PFSK-1 (cell line): ENCODE measurements at regions not wholly inside any gene's neighbourhood (a gene's known extent, or its start where the extent isn't known, plus 50 kb on each side); places are given as distances from the start of the nearest gene placed in this dataset.

Source experiments
- FOXP2 ChIP-seq: optimal IDR thresholded peaks from 2 replicates; pipeline ENCODE3; 2011; ENCODE audit warnings: borderline replicate concordance, control low read depth, inconsistent platforms; ENCODE audit not compliant: insufficient read depth; ENCODE audit errors: extremely low read length, extremely low read depth
- POLR2AphosphoS5 ChIP-seq: IDR thresholded peaks from 2 replicates; pipeline ENCODE4 v1.6.1; 2012; ENCODE audit warnings: low read depth, mild to moderate bottlenecking, control low read depth, low read length, moderate library complexity
- REST ChIP-seq, 2 experiments: IDR thresholded peaks; 2 replicates each; pipeline versions ENCODE4 v1.6.1 to v1.8.0; 2011 to 2012; ENCODE audit warnings: low read depth in 2 of 2, low read length in 2 of 2, control low read depth in 1 of 2, inconsistent platforms in 1 of 2, mild to moderate bottlenecking in 1 of 2, moderate library complexity in 1 of 2; ENCODE audit not compliant: insufficient read depth in 1 of 2
- SIN3A ChIP-seq: IDR thresholded peaks from 2 replicates; pipeline ENCODE4 v1.6.1; 2012; ENCODE audit warnings: mild to moderate bottlenecking, low read length, moderate library complexity, borderline replicate concordance; ENCODE audit not compliant: insufficient read depth
- TAF1 ChIP-seq: IDR thresholded peaks from 2 replicates; pipeline ENCODE4 v1.6.1; 2012; ENCODE audit warnings: low read length, control low read depth, borderline replicate concordance; ENCODE audit not compliant: insufficient read depth

- TF ChIP-seq SIN3A: no peak
- no peak for TF ChIP-seq REST (IDR thresholded peaks at IDR 0.05; ENCODE audit: insufficient read depth in 1 of 2, low read depth in 2 of 2, low read length in 2 of 2)
- no peak for TF ChIP-seq TAF1
- TF ChIP-seq POLR2AphosphoS5: no peak
- no peak for TF ChIP-seq FOXP2
Observed at GRCh38 chr4:63558709-63559108, 850.5 kb downstream of the TECRL start.

- TF ChIP-seq SIN3A (no peak), FOXP2 (no peak), TAF1 (no peak), POLR2AphosphoS5 (no peak), REST (IDR thresholded peaks at IDR 0.05; ENCODE audit: insufficient read depth in 1 of 2, low read depth in 2 of 2, low read length in 2 of 2) (no peak)
Observed at GRCh38 chr4:63556332-63556731, 852.9 kb downstream of the TECRL start.

- TF ChIP-seq FOXP2: no peak
- TF ChIP-seq POLR2AphosphoS5: no peak
- no peak for TF ChIP-seq REST (IDR thresholded peaks at IDR 0.05; ENCODE audit: insufficient read depth in 1 of 2, low read depth in 2 of 2, low read length in 2 of 2)
- TF ChIP-seq TAF1: no peak
- no peak for TF ChIP-seq SIN3A
Observed at GRCh38 chr4:63553123-63553522, 856.1 kb downstream of the TECRL start.

- no peak for TF ChIP-seq REST (IDR thresholded peaks at IDR 0.05; ENCODE audit: insufficient read depth in 1 of 2, low read depth in 2 of 2, low read length in 2 of 2)
- TF ChIP-seq TAF1: no peak
Observed at GRCh38 chr4:63541828-63542227, 867.4 kb downstream of the TECRL start.

GRCh38 chr4:63529581-63530337, 879.5 kb downstream of the TECRL start:
- no peak for TF ChIP-seq FOXP2
- no peak for TF ChIP-seq SIN3A
